ENCODE measurements at regions not wholly inside any gene's neighbourhood (a gene's known extent, or its start where the extent isn't known, plus 50 kb on each side); places are given as distances from the start of the nearest gene placed in this dataset.
"Not testable (repeated sequence)": the region's sequence is repeated elsewhere in the genome, so short reads cannot be mapped to it uniquely, and the experiment has no call there.

DNA sequence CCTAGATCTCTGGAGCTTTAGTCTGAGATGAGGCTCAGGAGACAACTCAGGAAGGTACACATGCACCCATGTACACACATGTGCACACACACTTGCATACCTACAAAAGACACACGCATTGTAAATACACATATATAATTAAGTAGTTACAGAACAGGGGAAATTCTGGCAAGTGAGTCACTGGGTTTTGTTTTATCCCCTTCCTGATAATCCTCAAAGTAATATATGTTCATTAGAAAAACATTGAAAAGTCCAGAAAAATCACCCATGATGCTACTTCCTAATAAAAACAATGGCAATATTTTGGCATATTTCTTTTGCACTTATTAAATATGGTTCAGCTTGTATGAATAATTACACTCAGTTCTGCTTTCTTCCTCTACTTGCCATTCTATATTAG lies 115.3 kb upstream of the ECI2 start:
- peaks cover 0 to 7% (median 0%) of the 10 kb centered on the region in 7 donors for H3K9me3 Mint-ChIP-seq
- H3K4me3 ChIP-seq (ENCODE audit: low read depth, low read length): no peak overlapping the region
- peaks cover 5% of the 10 kb centered on the region for H3K27me3 Mint-ChIP-seq
- DNase-seq: no peak
- H3K27ac Mint-ChIP-seq: no peak overlapping the region
- no peak for ATAC-seq (ENCODE audit: low read depth in 2 of 2)
- no peaks in the 10 kb centered on the region for H3K4me1 ChIP-seq (ENCODE audit: control insufficient read depth, insufficient read depth, low read length, poor library complexity, severe bottlenecking)
- H3K27ac ChIP-seq (ENCODE audit: insufficient read depth, low read length, poor library complexity, severe bottlenecking): no peak overlapping the region
- H3K36me3 Mint-ChIP-seq: no peaks in the 10 kb centered on the region
- no peaks in the 10 kb centered on the region for H3K4me1 Mint-ChIP-seq
- H3K4me3 Mint-ChIP-seq: no peak overlapping the region
- no peaks in the 10 kb centered on the region for H3K9me3 ChIP-seq (ENCODE audit: control insufficient read depth in 2 of 2, low read length in 2 of 2)
- no peaks in the 10 kb centered on the region for H3K36me3 ChIP-seq (ENCODE audit: control insufficient read depth, insufficient read depth, low read length)
- peaks cover 3% of the 10 kb centered on the region for H3K27me3 ChIP-seq (ENCODE audit: control insufficient read depth, insufficient read depth, low read length)

DNA sequence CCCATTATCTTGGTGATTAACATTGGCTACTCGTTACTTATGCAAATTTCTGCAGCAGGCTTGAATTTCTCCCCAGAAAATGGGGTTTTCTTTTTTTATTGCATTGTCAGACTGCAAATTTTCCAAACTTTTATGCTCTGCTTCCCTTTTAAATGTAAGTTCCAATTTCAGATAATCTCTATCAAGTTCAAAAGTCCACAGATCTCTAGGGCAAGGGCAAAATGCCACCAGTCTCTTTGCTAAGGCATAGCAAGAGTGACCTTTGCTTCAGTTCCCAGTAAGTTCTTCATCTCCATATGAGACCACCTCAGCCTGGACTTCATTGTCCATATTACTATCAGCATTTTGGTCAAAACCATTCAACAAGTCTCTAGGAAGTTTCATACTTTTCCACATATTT lies 108.5 kb upstream of the ECI2 start:
- not testable (repeated sequence) for H3K4me3 Mint-ChIP-seq; H3K27ac Mint-ChIP-seq; H3K4me3 ChIP-seq (ENCODE audit: low read depth, low read length); H3K36me3 ChIP-seq (ENCODE audit: control insufficient read depth, insufficient read depth, low read length); H3K36me3 Mint-ChIP-seq; H3K4me1 Mint-ChIP-seq; H3K9me3 ChIP-seq (ENCODE audit: control insufficient read depth in 2 of 2, low read length in 2 of 2); H3K4me1 ChIP-seq (ENCODE audit: control insufficient read depth, insufficient read depth, low read length, poor library complexity, severe bottlenecking); ATAC-seq (ENCODE audit: low read depth in 2 of 2); H3K27ac ChIP-seq (ENCODE audit: insufficient read depth, low read length, poor library complexity, severe bottlenecking); DNase-seq; H3K27me3 ChIP-seq (ENCODE audit: control insufficient read depth, insufficient read depth, low read length)
- H3K9me3 Mint-ChIP-seq: peaks cover 3 to 26% (median 12%) of the 10 kb centered on the region in 7 donors
- H3K27me3 Mint-ChIP-seq: peaks cover 18% of the 10 kb centered on the region

DNA sequence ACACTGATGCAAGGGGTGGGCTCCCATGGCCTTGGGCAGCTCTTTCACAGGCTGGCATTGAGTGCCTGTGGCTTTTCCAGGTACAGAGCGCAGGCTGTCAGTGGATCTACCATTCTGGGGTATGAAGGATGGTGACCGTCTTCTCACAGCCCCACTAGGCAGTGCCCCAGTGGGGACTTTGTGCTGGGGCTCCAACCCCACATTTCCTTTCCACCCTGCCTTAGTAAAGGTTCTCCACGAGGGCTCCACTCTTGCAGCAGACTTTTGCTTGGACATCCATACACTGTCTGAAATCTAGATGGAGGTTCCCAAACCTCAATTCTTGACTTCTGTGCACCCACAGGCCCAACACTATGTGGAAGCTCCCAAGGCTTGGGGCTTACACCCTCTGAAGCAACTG lies 107.9 kb upstream of the ECI2 start:
- Mint-ChIP-seq H3K9me3 (peaks cover 3 to 22% (median 10%) of the 10 kb centered on the region in 7 donors), H3K27me3 (peaks cover 13% of the 10 kb centered on the region), H3K27ac (no peak overlapping the region), H3K4me1 (no peaks in the 10 kb centered on the region), H3K4me3 (no peak overlapping the region), H3K36me3 (no peaks in the 10 kb centered on the region)
- Histone ChIP-seq H3K36me3 (ENCODE audit: control insufficient read depth, insufficient read depth, low read length) (no peaks in the 10 kb centered on the region), H3K27ac (ENCODE audit: insufficient read depth, low read length, poor library complexity, severe bottlenecking) (no peak overlapping the region), H3K4me3 (ENCODE audit: low read depth, low read length) (no peak overlapping the region), H3K27me3 (ENCODE audit: control insufficient read depth, insufficient read depth, low read length) (no peaks in the 10 kb centered on the region), H3K4me1 (ENCODE audit: control insufficient read depth, insufficient read depth, low read length, poor library complexity, severe bottlenecking) (no peaks in the 10 kb centered on the region), H3K9me3 (ENCODE audit: control insufficient read depth in 2 of 2, low read length in 2 of 2) (peaks cover 0 to 4% of the 10 kb centered on the region in 2 experiments)
- ATAC-seq (ENCODE audit: low read depth in 2 of 2): no peak
- no peak for DNase-seq

DNA sequence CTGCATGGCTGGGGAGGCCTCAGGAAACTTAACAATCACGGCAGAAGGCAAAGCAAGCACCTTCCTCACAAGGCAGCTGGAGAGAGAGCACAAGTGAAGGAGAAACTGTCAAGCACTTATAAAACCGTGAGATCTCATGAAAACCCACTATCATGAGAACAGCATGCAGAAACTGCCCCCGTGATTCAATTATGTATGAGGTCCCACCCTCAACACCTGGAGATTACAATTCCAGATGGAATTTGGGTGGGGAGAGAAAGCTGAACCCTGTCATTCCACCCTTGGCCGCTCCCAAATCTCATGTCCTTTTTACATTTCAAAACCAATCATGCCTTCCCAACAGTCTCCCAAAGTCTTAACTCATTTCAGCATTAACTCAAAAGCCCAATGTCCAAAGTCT lies 107.2 kb upstream of the ECI2 start:
- ATAC-seq (ENCODE audit: low read depth in 2 of 2) (no peak), DNase-seq (no peak)
- H3K36me3 ChIP-seq (ENCODE audit: control insufficient read depth, insufficient read depth, low read length): no peaks in the 10 kb centered on the region
- peaks cover 13% of the 10 kb centered on the region for H3K27me3 Mint-ChIP-seq
- no peaks in the 10 kb centered on the region for H3K4me1 ChIP-seq (ENCODE audit: control insufficient read depth, insufficient read depth, low read length, poor library complexity, severe bottlenecking)
- H3K4me1 Mint-ChIP-seq: no peaks in the 10 kb centered on the region
- H3K9me3 Mint-ChIP-seq: peaks cover 3 to 22% (median 9%) of the 10 kb centered on the region in 7 donors
- H3K9me3 ChIP-seq (ENCODE audit: control insufficient read depth in 2 of 2, low read length in 2 of 2): peaks cover 0 to 4% of the 10 kb centered on the region in 2 experiments
- no peak overlapping the region for H3K4me3 ChIP-seq (ENCODE audit: low read depth, low read length)
- no peaks in the 10 kb centered on the region for H3K36me3 Mint-ChIP-seq
- H3K27ac Mint-ChIP-seq: no peak overlapping the region
- H3K27ac ChIP-seq (ENCODE audit: insufficient read depth, low read length, poor library complexity, severe bottlenecking): no peak overlapping the region
- H3K27me3 ChIP-seq (ENCODE audit: control insufficient read depth, insufficient read depth, low read length): no peaks in the 10 kb centered on the region
- no peak overlapping the region for H3K4me3 Mint-ChIP-seq

DNA sequence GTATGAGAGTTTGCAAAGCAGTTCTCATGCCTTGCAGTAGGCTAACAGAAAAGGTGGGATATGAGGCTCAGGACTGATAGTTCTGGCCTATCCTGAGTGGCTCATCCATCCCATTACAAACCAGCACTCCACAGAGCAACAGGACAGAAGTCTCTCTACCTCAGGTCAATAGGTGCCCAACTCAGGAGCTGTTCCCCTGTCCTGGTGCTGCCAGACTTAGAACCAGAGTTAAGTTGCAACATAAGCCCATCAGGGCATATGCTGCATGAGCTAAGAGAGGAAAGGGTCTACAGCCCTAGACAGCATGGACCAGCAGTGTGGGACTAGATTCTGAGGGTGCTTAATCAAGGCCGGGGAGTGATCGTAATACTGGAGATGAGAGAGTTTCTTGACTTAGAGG lies 104.8 kb upstream of the ECI2 start:
- peaks cover 3 to 22% (median 9%) of the 10 kb centered on the region in 7 donors for H3K9me3 Mint-ChIP-seq
- Histone ChIP-seq H3K27ac (ENCODE audit: insufficient read depth, low read length, poor library complexity, severe bottlenecking) (no peak overlapping the region), H3K9me3 (ENCODE audit: control insufficient read depth in 2 of 2, low read length in 2 of 2) (peaks cover 0 to 4% of the 10 kb centered on the region in 2 experiments), H3K36me3 (ENCODE audit: control insufficient read depth, insufficient read depth, low read length) (no peaks in the 10 kb centered on the region), H3K27me3 (ENCODE audit: control insufficient read depth, insufficient read depth, low read length) (peaks cover 2% of the 10 kb centered on the region), H3K4me1 (ENCODE audit: control insufficient read depth, insufficient read depth, low read length, poor library complexity, severe bottlenecking) (no peaks in the 10 kb centered on the region), H3K4me3 (ENCODE audit: low read depth, low read length) (no peak overlapping the region)
- no peak for DNase-seq
- no peaks in the 10 kb centered on the region for H3K36me3 Mint-ChIP-seq
- peaks cover 13% of the 10 kb centered on the region for H3K27me3 Mint-ChIP-seq
- no peak for ATAC-seq (ENCODE audit: low read depth in 2 of 2)
- H3K4me3 Mint-ChIP-seq: no peak overlapping the region
- H3K4me1 Mint-ChIP-seq: no peaks in the 10 kb centered on the region
- H3K27ac Mint-ChIP-seq: no peak overlapping the region

DNA sequence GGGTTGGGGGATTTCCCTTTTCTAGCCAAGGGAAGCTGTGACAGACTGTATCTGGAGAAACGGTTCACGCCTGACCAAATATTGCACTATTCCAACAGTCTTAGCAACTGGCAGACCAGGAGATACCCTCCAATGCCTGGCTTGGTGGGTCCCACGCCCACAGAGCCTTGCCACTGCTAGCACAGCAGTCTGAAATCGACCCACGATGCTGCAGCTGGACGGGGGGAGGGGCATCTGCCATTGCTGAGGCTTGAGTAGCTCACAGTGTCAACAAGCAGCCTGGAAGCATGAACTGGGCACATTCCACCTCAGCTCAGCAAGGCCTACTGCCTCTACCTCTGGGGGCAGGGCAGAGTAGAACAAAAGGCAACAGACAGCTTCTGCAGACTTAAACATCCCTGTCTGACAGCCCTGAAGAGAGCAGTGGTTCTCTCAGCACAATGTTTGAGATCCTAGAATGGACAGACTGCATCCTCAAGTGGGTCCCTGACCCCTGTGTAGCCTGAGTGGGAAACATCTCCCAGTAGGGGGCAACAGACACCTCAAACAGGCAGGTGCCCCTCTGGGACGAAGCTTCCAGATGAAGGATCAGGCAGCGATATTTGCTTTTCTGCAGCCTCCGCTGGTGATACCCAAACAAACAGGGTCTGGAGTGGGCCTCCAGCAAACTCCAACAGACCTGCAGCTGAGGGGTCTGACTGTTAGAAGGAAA lies 89.9 kb upstream of the ECI2 start:
- no peak overlapping the region for H3K27ac ChIP-seq (ENCODE audit: insufficient read depth, low read length, poor library complexity, severe bottlenecking)
- Mint-ChIP-seq H3K9me3 (peaks cover 0 to 7% (median 0%) of the 10 kb centered on the region in 7 donors), H3K27ac (peak overlapping the region in 1 of 3 donors; percentile 33), H3K36me3 (no peaks in the 10 kb centered on the region), H3K27me3 (peaks cover 6% of the 10 kb centered on the region), H3K4me3 (no peak overlapping the region), H3K4me1 (no peaks in the 10 kb centered on the region)
- no peaks in the 10 kb centered on the region for H3K9me3 ChIP-seq (ENCODE audit: control insufficient read depth in 2 of 2, low read length in 2 of 2)
- DNase-seq (no peak), ATAC-seq (ENCODE audit: low read depth in 2 of 2) (no peak)
- no peaks in the 10 kb centered on the region for H3K36me3 ChIP-seq (ENCODE audit: control insufficient read depth, insufficient read depth, low read length)
- H3K27me3 ChIP-seq (ENCODE audit: control insufficient read depth, insufficient read depth, low read length): peaks cover 3% of the 10 kb centered on the region
- H3K4me1 ChIP-seq (ENCODE audit: control insufficient read depth, insufficient read depth, low read length, poor library complexity, severe bottlenecking): no peaks in the 10 kb centered on the region
- no peak overlapping the region for H3K4me3 ChIP-seq (ENCODE audit: low read depth, low read length)

DNA sequence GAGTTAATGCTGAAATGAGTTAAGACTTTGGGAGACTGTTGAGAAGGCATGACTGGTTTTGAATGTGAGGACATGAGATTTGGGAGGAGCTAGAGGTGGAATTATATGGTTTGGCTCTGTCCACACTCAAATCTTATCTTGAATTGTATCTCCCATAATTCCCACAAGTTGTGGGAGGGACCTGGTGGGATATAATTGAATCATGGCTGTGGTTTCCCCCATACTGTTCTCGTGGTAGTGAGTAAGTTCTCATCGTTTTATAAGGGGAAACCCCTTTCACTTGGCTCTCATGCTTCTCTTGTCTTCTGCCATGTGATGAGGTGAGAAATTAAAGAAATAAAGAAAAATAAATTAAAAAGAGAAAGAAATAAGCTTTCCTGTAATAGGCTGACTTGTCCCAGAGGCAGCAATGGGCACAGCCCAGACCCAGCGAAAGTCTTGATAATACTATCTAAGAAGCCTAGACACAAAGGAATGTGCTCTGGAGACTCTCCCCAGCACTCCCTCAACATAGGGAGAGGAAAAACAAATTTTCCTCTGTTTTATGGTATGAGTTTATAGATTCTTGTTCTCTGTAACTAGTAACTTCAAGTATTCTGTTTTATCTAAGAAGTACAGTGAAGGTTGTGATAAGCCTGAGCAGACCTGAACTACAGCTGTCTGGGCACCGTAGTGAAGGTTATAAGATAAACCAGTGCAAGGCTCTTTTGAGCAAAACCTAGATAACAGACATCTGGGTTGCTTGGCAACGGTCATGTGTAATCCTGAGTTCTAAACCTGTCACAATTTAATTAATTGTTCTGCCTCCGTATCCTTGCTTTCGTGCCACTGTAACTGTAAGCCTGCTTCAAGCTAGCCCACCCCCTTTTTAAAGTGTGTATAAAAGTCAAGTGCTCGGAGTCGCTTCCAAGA lies 88.9 kb upstream of the ECI2 start:
- peaks cover 6% of the 10 kb centered on the region for H3K27me3 Mint-ChIP-seq
- H3K36me3 Mint-ChIP-seq: no peaks in the 10 kb centered on the region
- H3K27me3 ChIP-seq (ENCODE audit: control insufficient read depth, insufficient read depth, low read length): peaks cover 3% of the 10 kb centered on the region
- DNase-seq (no peak), ATAC-seq (ENCODE audit: low read depth in 2 of 2) (no peak)
- no peak overlapping the region for H3K4me3 Mint-ChIP-seq
- peaks cover 0 to 6% (median 1%) of the 10 kb centered on the region in 7 donors for H3K9me3 Mint-ChIP-seq
- no peak overlapping the region for H3K4me3 ChIP-seq (ENCODE audit: low read depth, low read length)
- no peaks in the 10 kb centered on the region for H3K4me1 ChIP-seq (ENCODE audit: control insufficient read depth, insufficient read depth, low read length, poor library complexity, severe bottlenecking)
- H3K9me3 ChIP-seq (ENCODE audit: control insufficient read depth in 2 of 2, low read length in 2 of 2): no peaks in the 10 kb centered on the region
- H3K27ac ChIP-seq (ENCODE audit: insufficient read depth, low read length, poor library complexity, severe bottlenecking): no peak overlapping the region
- no peak overlapping the region for H3K27ac Mint-ChIP-seq
- no peaks in the 10 kb centered on the region for H3K36me3 ChIP-seq (ENCODE audit: control insufficient read depth, insufficient read depth, low read length)
- H3K4me1 Mint-ChIP-seq: no peaks in the 10 kb centered on the region
